ENCODE measurements at regions not wholly inside any gene's neighbourhood (a gene's known extent, or its start where the extent isn't known, plus 50 kb on each side); places are given as distances from the start of the nearest gene placed in this dataset.

DNA sequence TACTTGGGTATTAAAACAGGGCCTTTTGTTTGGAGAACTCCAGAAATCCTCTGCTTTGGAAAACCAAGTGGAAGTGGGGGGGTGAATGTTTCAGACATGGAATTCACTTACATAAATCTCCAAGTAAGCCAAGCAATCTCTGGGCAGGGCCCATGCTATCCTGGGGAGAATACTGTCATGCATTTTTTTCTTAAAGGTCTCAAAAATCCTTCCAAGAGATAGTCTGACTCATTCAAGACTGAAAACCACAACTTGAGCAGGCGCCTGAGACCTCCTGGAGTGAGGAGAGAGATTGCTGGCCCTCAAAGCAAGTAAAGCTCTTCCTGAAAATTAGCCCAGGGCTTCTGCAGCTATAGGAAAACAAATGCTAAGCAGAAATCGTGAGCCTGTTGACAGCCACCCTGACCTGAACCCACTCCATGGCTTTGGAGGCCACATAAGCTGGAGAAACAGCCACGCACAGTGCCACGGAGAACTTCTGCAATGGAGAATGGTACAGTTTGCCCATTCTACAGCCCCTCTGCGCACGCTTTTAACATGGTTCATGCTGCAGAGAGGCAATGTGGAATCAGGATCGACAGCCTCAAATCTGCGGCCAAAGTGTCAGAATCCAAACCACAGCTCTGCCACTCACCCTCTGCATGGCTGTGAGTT is 203.1 kb upstream of the AUTS2 start:
- TF ChIP-seq EZH2 (IDR thresholded peaks at IDR 0.05; ENCODE audit: low read depth, low read length, severe bottlenecking), result no peak
- no peak for TF ChIP-seq POLR2A (IDR thresholded peaks at IDR 0.05; ENCODE audit: control extremely low read depth in 1 of 2, low read depth in 2 of 2, low read length in 2 of 2)
- no peak for TF ChIP-seq MAFK (IDR thresholded peaks at IDR 0.05; ENCODE audit: low read depth, low read length)
- no peak for TF ChIP-seq SP1 (IDR thresholded peaks at IDR 0.05; ENCODE audit: low read depth, low read length)
- no peak for TF ChIP-seq CHD2 (IDR thresholded peaks at IDR 0.05; ENCODE audit: low read length)

All from H1 (cell line).